ACC112 (cell line): ENCODE measurements at regions not wholly inside any gene's neighbourhood (a gene's known extent, or its start where the extent isn't known, plus 50 kb on each side); places are given as distances from the start of the nearest gene placed in this dataset.

Experiments
- H2AFZ ChIP-seq: fragments of 200-600 bp; sonication (generic); one replicate; pipeline ENCODE4 v1.6.0; 2017; ENCODE audit warnings: antibody characterized with exemption, low read length; ENCODE audit not compliant: unreplicated experiment
- H3K27ac ChIP-seq: fragments of 200-600 bp; sonication (generic); 2 replicates; pipeline ENCODE4 v1.5.1; 2014; ENCODE audit warnings: low read depth, mild to moderate bottlenecking, antibody characterized with exemption, low read length, moderate library complexity
- H3K27me3 ChIP-seq: fragments of 200-600 bp; sonication (generic); 2 replicates; pipeline ENCODE4 v1.6.1; 2014; ENCODE audit warnings: mild to moderate bottlenecking, antibody characterized with exemption, low read length, moderate library complexity, mixed read lengths; ENCODE audit not compliant: insufficient read depth
- H3K36me3 ChIP-seq: fragments of 200-600 bp; sonication (generic); 2 replicates; pipeline ENCODE4 v1.6.1; 2016; ENCODE audit warnings: mild to moderate bottlenecking, antibody characterized with exemption, low read length, moderate library complexity, mixed read lengths; ENCODE audit not compliant: insufficient read depth
- H3K4me1 ChIP-seq: fragments of 200-600 bp; sonication (generic); one replicate; pipeline ENCODE4 v1.6.1; 2016; ENCODE audit warnings: low read length, mixed read lengths; ENCODE audit not compliant: insufficient read depth, unreplicated experiment, control insufficient read depth
- H3K4me3 ChIP-seq: fragments of 200-600 bp; sonication (generic); 2 replicates; pipeline ENCODE4 v1.5.1; 2014; ENCODE audit warnings: mild to moderate bottlenecking, low read depth, low read length
- H3K79me2 ChIP-seq: fragments of 200-600 bp; sonication (generic); one replicate; pipeline ENCODE4 v1.6.0; 2016; ENCODE audit warnings: low read length; ENCODE audit not compliant: control insufficient read depth, unreplicated experiment, insufficient read depth

DNA sequence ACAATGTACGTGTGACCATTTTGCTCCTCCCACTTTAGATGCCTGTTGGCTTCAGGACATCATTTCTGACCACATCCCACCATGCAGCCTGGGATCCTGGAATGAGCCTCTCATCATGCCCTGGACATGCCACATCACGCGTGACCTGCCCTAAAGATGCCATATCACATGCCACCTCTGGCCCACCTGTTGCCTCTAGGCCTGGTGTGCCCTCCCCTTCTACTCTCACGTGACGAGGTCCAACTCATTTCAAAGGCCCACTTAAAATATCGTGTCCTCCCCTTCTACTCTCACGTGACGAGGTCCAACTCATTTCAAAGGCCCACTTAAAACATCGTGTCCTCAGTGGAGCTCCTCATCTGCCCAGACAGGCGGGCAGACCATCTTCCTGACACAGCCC lies 254.9 kb downstream of the TEX36 start:
- no peaks in the 10 kb centered on the region for H3K4me1 ChIP-seq
- no peaks in the 10 kb centered on the region for H3K27me3 ChIP-seq
- H2AFZ ChIP-seq, result no peak overlapping the region
- no peaks in the 10 kb centered on the region for H3K79me2 ChIP-seq
- no peaks in the 10 kb centered on the region for H3K36me3 ChIP-seq
- H3K4me3 ChIP-seq, result no peak overlapping the region
- H3K27ac ChIP-seq, result no peak overlapping the region

DNA sequence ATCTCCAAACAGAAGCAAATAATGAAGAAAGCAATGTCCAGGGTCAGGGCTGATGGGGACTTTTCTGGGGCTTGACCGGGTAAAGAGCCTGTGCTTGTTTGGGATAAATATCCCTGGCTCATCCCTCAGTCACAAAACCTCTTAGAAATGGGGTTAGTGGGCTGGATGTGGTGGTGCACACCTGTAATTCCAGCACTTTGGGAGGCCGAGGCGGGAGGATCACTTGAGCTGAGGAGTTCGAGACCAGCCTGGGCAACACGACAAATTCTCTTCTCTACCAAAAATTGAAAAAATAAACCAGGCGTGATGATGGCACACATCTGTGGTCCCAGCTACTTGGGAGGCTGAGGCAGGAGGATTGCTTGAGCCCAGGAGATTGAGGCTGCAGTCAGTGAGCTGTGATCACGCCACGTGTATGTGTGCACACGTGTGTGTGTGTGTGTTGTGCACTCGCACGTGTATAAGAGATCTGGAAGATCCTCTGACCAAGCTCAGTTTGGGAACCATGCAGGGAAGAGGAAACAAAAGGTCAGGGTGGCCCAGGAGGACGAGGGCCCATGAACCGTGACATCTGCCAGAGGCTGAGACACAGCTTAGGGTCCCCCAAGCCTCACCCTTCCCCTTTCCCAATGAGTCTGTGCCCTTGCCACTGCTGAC lies 258.6 kb downstream of the TEX36 start:
- Histone ChIP-seq H3K36me3 (no peaks in the 10 kb centered on the region), H3K27ac (no peak overlapping the region), H3K4me3 (no peak overlapping the region), H3K79me2 (no peaks in the 10 kb centered on the region), H3K27me3 (no peaks in the 10 kb centered on the region), H2AFZ (no peak overlapping the region), H3K4me1 (no peaks in the 10 kb centered on the region)

DNA sequence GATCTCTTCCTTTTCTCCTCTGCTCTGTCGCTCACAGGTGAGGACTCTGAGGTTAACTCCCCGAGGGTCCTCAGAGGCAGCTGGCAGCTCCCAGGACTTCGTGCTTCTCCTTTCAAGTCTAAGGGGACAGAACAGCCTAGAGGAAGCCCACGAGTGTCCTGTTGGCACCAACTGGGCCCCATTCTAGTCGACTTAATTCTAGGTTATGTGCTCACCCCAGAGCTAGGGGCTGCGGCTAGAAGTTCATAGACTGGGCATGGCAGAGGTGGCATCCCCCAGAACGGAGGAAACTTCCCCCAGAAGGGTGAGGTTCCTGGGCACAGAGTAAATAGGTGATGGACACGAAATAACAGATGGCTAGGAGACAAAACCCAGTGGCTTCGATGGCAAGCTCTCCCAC lies 259.4 kb downstream of the TEX36 start:
- no peaks in the 10 kb centered on the region for H3K36me3 ChIP-seq
- H2AFZ ChIP-seq, result no peak overlapping the region
- H3K4me3 ChIP-seq, result no peak overlapping the region
- no peaks in the 10 kb centered on the region for H3K27me3 ChIP-seq
- H3K4me1 ChIP-seq, result no peaks in the 10 kb centered on the region
- H3K79me2 ChIP-seq, result no peaks in the 10 kb centered on the region
- no peak overlapping the region for H3K27ac ChIP-seq

DNA sequence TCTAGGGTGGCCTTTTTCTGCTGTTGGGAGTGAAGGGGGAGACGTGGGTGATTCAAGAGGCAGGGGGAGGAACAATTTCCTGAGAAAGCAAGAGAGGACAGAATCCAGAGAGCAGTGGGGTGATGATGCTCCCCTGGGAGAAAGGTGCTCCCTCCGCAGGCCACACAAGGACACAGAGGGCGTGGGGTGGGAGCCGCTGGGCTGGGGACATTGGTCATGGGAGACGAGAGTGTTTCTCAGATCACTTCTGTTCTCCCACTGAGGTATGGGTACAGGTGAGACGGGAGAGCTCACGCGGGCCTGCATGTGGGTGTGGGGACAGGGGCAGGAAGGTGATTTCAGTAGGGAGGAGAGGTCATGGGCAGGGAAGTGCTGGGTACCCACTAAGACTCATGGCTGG lies 259.5 kb upstream of the CTBP2 start:
- H3K27me3 ChIP-seq, result no peaks in the 10 kb centered on the region
- no peaks in the 10 kb centered on the region for H3K4me1 ChIP-seq
- no peak overlapping the region for H3K4me3 ChIP-seq
- H3K27ac ChIP-seq, result no peak overlapping the region
- no peaks in the 10 kb centered on the region for H3K36me3 ChIP-seq
- no peak overlapping the region for H2AFZ ChIP-seq
- H3K79me2 ChIP-seq, result no peaks in the 10 kb centered on the region

DNA sequence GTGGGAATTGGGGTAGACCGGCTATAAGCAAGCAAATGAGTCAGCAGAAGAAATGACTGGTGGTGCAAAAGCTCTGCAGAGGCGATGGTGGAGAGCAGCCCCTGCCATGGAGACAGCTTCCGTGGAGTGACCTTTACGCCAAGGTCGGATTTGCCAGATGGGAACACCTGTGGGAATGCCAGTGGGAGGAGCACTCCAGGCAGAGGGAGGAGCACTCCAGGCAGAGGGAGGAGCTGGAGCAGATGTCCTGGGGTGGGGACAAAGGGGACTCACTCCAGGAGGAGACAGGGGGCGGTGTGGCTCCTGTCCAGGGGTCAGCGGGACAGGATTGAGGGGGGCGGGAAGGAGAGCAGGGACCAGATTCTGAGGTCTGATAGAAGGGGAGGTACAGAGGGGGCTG lies 258.8 kb upstream of the CTBP2 start:
- no peak overlapping the region for H2AFZ ChIP-seq
- no peaks in the 10 kb centered on the region for H3K27me3 ChIP-seq
- H3K4me1 ChIP-seq, result no peaks in the 10 kb centered on the region
- no peaks in the 10 kb centered on the region for H3K79me2 ChIP-seq
- H3K4me3 ChIP-seq, result no peak overlapping the region
- H3K36me3 ChIP-seq, result no peaks in the 10 kb centered on the region
- no peak overlapping the region for H3K27ac ChIP-seq

DNA sequence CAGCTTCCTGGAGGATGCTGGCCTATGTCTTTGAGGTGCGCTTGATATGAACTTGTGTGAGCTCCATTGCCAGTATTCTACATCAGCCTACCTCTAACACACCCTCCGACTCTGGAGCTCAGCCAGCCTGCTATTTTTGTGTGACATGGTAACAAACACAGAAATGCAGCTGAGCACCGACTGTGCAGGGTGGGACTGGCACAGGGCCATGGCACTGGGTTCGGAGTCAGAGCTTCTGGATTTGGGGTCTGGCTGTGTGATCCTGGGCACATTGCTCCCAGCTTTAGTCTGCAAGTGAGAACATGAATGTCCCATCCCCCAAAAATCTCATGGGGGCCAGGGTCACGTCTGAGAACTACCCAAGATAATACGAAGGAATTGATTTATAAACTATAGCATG lies 257.2 kb upstream of the CTBP2 start:
- Histone ChIP-seq H2AFZ (no peak overlapping the region), H3K36me3 (no peaks in the 10 kb centered on the region), H3K4me3 (no peak overlapping the region), H3K4me1 (no peaks in the 10 kb centered on the region), H3K79me2 (no peaks in the 10 kb centered on the region), H3K27ac (no peak overlapping the region), H3K27me3 (no peaks in the 10 kb centered on the region)

DNA sequence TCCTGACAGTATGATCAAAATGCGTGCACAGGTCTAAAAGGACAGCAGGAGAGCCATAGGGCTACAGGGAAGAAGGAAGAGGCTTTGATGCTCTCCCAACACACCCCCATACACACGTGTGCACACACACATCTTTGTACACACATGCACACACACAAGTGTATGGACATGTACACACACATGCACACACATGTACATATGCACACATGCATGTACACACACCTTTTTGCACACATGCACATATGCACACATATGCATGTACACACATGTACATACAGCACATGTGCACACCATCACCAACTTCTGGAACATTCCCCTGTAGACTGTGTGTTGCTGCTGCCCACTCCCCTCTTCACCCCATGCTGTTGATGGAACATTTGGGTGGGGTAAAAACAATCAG lies 255.6 kb upstream of the CTBP2 start:
- Histone ChIP-seq H3K4me3 (no peak overlapping the region), H3K79me2 (no peaks in the 10 kb centered on the region), H3K4me1 (no peaks in the 10 kb centered on the region), H2AFZ (no peak overlapping the region), H3K27ac (no peak overlapping the region), H3K36me3 (no peaks in the 10 kb centered on the region), H3K27me3 (no peaks in the 10 kb centered on the region)

DNA sequence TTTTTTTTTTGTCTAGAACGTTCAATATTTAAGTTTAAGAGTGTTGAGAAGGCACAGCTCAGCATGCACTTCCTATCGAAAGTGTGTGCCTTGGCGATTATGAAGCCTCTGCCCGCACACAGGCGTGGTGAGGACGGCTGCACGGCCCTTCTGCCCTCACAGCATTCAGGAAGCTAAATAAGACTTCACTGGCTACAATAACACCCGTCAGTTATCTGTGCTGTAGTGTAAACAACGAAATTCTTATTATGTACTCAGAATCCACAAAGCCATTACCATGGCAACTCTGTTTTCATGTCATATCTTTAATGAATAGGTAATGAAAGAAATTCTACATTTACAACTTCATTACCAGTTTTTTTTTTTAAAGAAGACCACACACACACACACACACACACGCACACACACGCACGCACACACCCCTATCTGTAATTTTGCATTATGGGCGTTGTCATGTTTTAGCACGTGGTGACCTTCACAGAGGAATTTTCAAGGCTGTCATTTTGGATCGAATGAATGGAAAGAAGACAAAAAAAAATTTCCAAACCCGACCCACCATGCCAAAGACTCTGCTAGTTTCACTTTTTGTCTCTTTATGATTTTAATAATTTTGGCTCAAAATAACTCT lies 254.8 kb upstream of the CTBP2 start:
- H3K4me3 ChIP-seq, result no peak overlapping the region
- H3K27me3 ChIP-seq, result no peaks in the 10 kb centered on the region
- no peak overlapping the region for H3K27ac ChIP-seq
- H2AFZ ChIP-seq, result no peak overlapping the region
- H3K4me1 ChIP-seq, result no peaks in the 10 kb centered on the region
- no peaks in the 10 kb centered on the region for H3K36me3 ChIP-seq
- H3K79me2 ChIP-seq, result no peaks in the 10 kb centered on the region

DNA sequence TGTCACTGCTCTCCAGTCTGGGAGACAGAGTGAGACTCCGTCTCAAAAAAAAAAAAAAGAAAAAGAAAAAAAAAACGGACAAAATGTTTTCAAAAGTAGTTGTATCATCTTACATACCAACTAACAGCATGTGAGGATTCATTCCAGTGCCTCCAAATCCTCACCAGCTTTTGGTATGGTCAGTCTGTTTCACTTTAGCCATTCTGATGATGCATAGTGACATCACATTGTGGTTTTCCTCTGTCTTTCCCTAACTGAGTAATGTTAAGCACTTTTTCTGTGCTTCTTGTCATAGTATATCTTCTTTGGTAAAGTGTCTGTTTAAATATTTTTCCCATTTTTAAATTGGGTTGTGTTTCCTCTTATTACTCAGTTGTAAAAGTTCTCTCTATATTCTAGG lies 251.4 kb upstream of the CTBP2 start:
- Histone ChIP-seq H3K36me3 (no peaks in the 10 kb centered on the region), H3K4me1 (no peaks in the 10 kb centered on the region), H3K79me2 (no peaks in the 10 kb centered on the region)

DNA sequence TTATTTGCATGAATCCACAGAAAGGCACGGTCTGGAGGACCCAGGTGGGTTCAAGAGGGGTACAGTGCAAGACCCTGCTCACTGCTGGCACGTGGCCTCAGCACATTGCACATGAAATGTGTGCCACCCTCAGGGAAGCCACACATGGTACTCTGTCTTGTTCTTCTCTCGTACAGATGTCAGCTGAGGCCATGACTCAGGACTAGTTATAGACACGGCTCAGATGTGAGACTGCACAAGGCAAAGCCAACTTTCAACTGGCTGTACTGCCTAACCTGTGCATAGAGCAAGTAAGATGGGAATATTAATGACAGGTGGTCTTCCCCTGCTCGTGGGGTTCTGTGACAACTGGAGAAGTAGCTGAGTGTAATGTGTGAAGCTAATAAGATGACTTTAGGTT lies 249.4 kb upstream of the CTBP2 start:
- Histone ChIP-seq H3K4me3 (no peak overlapping the region), H3K27me3 (no peaks in the 10 kb centered on the region), H2AFZ (no peak overlapping the region), H3K36me3 (no peaks in the 10 kb centered on the region), H3K27ac (no peak overlapping the region), H3K79me2 (no peaks in the 10 kb centered on the region), H3K4me1 (no peaks in the 10 kb centered on the region)

More for the DNA sequence above, 251.4 kb upstream of the CTBP2 start:
- no peak overlapping the region for H3K27ac ChIP-seq
- no peak overlapping the region for H3K4me3 ChIP-seq
- no peaks in the 10 kb centered on the region for H3K27me3 ChIP-seq
- H2AFZ ChIP-seq, result no peak overlapping the region

DNA sequence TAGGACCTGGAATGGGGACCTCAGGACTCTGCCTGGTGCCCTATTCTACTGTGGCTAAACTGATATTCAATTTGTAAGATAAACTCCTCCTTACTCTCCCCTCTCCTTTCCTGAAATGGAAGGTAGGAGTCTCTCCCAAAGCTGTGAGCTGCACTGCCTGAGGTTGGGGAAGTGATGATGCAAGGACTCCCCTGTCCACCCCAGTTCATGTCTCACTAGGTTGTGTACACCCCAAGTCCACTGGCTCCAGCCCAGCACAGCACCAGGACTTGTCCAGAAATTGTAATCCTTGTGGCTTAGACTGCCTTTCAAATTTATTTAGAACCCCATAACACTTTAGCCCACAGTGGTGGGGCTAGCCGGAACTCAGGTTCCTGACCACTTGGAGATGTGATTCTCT lies 247.2 kb upstream of the CTBP2 start:
- Histone ChIP-seq H3K4me3 (no peak overlapping the region), H3K36me3 (no peaks in the 10 kb centered on the region), H3K27ac (no peak overlapping the region), H3K79me2 (no peaks in the 10 kb centered on the region), H3K27me3 (no peaks in the 10 kb centered on the region), H2AFZ (no peak overlapping the region), H3K4me1 (no peaks in the 10 kb centered on the region)
